HepG2 (cell line): ENCODE measurements at regions not wholly inside any gene's neighbourhood (a gene's known extent, or its start where the extent isn't known, plus 50 kb on each side); places are given as distances from the start of the nearest gene placed in this dataset.

Experiments used
- ATAC-seq: fragments of 200-7000 bp; cut with Tn5 transposase; 3 replicates; pipeline ENCODE4 v1.9.1; 2020; ENCODE audit warnings: mild to moderate bottlenecking, moderate library complexity
- BruUV-seq: library from RNA; stranded (reverse); fragments of 400-500 nt; replicated peaks from 2 replicates; lab custom pipeline; 2021; lab: Mats Ljungman, UMichigan
- CTCF ChIA-PET: fragments of 300-600 bp; formaldehyde crosslinking; extraction: SDS; loops from one replicate; lab custom pipeline; 2021; ENCODE audit warnings: low total read pairs, inconsistent platforms, low intra/inter-chr PET ratio; lab: Yijun Ruan, JAX
- POLR2A ChIA-PET: fragments of 350-600 bp; sonication (Branson Sonifier 250); formaldehyde crosslinking; loops from one replicate; lab custom pipeline; 2020; ENCODE audit warnings: antibody characterized with exemption, inconsistent platforms; lab: Yijun Ruan, JAX
- DNase-seq: peaks from one replicate; pipeline ENCODE4 v3.0.0-alpha.2; 2015; ENCODE audit warnings: low spot score
- FAIRE-seq: peaks from 3 replicates; lab custom pipeline; 2011; peaks lifted over from hg19 to GRCh38; lab: Jason Lieb, UNC
- H2AFZ ChIP-seq: one replicate; pipeline ENCODE4 v1.6.1; 2011; ENCODE audit warnings: low read length, inconsistent platforms
- H3K27ac ChIP-seq: fragments of 300-600 bp; 3 replicates; pipeline ENCODE4 v1.8.0; 2011; ENCODE audit warnings: mixed run types, mild to moderate bottlenecking, mixed read lengths, low read length, inconsistent platforms; ENCODE audit not compliant: insufficient read depth; ENCODE audit errors: extremely low read length
- H3K27me3 ChIP-seq, 2 experiments: fragments of 200-600 bp in 1 of 2; 2 replicates in 1 of 2; 3 replicates in 1 of 2; pipeline versions ENCODE4 v1.6.0 to v1.8.0; 2011; ENCODE audit warnings: low read length in 2 of 2, mild to moderate bottlenecking in 2 of 2, moderate library complexity in 2 of 2, inconsistent platforms in 1 of 2; ENCODE audit not compliant: insufficient read depth in 2 of 2, control insufficient read depth in 1 of 2
- H3K36me3 ChIP-seq, 2 experiments: fragments of 200-600 bp in 1 of 2; replicated peaks in 1 of 2; 2 replicates in 1 of 2; 3 replicates in 1 of 2; pipeline versions ENCODE4 v1.5.1 to v1.8.0; 2011; ENCODE audit warnings: low read length in 2 of 2, inconsistent platforms in 1 of 2; ENCODE audit not compliant: insufficient read depth in 2 of 2, control insufficient read depth in 1 of 2
- H3K4me1 ChIP-seq: 2 replicates; pipeline ENCODE4 v1.5.1; 2012; ENCODE audit warnings: low read length, inconsistent platforms; ENCODE audit not compliant: insufficient read depth
- H3K4me2 ChIP-seq: 2 replicates; pipeline ENCODE4 v1.6.0; 2011; ENCODE audit warnings: low read depth, low read length, inconsistent platforms
- H3K4me3 ChIP-seq, 3 experiments: fragments of 200-600 bp in 1 of 3; sonication (generic), shearing (Covaris generic) in 1 of 3; replicated peaks in 1 of 3; 2 replicates each; pipeline ENCODE4 v1.5.1; 2011 to 2016; ENCODE audit warnings: low read length in 3 of 3, inconsistent platforms in 2 of 3, low read depth in 2 of 3, mild to moderate bottlenecking in 2 of 3, control low read depth in 1 of 3, mixed read lengths in 1 of 3; ENCODE audit not compliant: insufficient read depth in 1 of 3
- H3K79me2 ChIP-seq: one replicate; pipeline ENCODE4 v1.6.1; 2011; ENCODE audit warnings: low read length, inconsistent platforms; ENCODE audit not compliant: insufficient read depth
- H3K9ac ChIP-seq: 2 replicates; pipeline ENCODE4 v1.6.0; 2011; ENCODE audit warnings: mild to moderate bottlenecking, low read depth, low read length, inconsistent platforms; ENCODE audit not compliant: insufficient read depth
- H3K9me3 ChIP-seq: 2 replicates; pipeline ENCODE4 v1.5.1; 2012; ENCODE audit warnings: mild to moderate bottlenecking, low read length
- H4K20me1 ChIP-seq: 2 replicates; pipeline ENCODE4 v1.6.0; 2011; ENCODE audit warnings: inconsistent platforms, mild to moderate bottlenecking, low read length, moderate library complexity; ENCODE audit not compliant: insufficient read depth
- ATF1 ChIP-seq: IDR thresholded peaks from 2 replicates; pipeline ENCODE4 v1.6.1; 2016; ENCODE audit warnings: mild to moderate bottlenecking, control low read depth
- CBX5 ChIP-seq: sonication (generic); formaldehyde crosslinking; IDR thresholded peaks from 2 replicates; pipeline ENCODE4 v1.4.0; 2020; ENCODE audit warnings: missing genetic modification reagents, borderline replicate concordance
- CTCF ChIP-seq: sonication (generic); formaldehyde crosslinking; IDR thresholded peaks from 2 replicates; pipeline ENCODE4 v1.5.0; 2020; ENCODE audit warnings: mild to moderate bottlenecking, missing genetic modification reagents, moderate library complexity
- DBP ChIP-seq: sonication (generic); formaldehyde crosslinking; IDR thresholded peaks from 2 replicates; pipeline ENCODE4 v1.4.0; 2020; ENCODE audit warnings: missing genetic modification reagents; ENCODE audit errors: not compliant biosample characterization
- GFI1 ChIP-seq: sonication (generic); formaldehyde crosslinking; IDR thresholded peaks from 2 replicates; pipeline ENCODE4 v1.5.0; 2020; ENCODE audit warnings: missing genetic modification reagents, mild to moderate bottlenecking, borderline replicate concordance
- GLI4 ChIP-seq: sonication (generic); formaldehyde crosslinking; IDR thresholded peaks from 2 replicates; pipeline ENCODE4 v1.5.1; 2020; ENCODE audit warnings: missing genetic modification reagents, mild to moderate bottlenecking, moderate library complexity, borderline replicate concordance
- NFE2L2 ChIP-seq: fragments of 150-350 bp; IDR thresholded peaks from 2 replicates; pipeline ENCODE4 v1.6.1; 2014; ENCODE audit warnings: low read length
- NR0B2 ChIP-seq: sonication (generic); formaldehyde crosslinking; IDR thresholded peaks from 2 replicates; pipeline ENCODE4 v1.4.0; 2020; ENCODE audit warnings: mild to moderate bottlenecking, missing genetic modification reagents
- NRL ChIP-seq: sonication (generic); formaldehyde crosslinking; IDR thresholded peaks from 2 replicates; pipeline ENCODE4 v1.5.0; 2020; ENCODE audit warnings: missing genetic modification reagents, mild to moderate bottlenecking, moderate library complexity, borderline replicate concordance
- SKI ChIP-seq: fragments of 450-650 bp; IDR thresholded peaks from one replicate; pipeline ENCODE4 v1.6.1; 2018; ENCODE audit warnings: mild to moderate bottlenecking; ENCODE audit not compliant: partially characterized antibody
- TARDBP ChIP-seq: sonication (generic); formaldehyde crosslinking; IDR thresholded peaks from 2 replicates; pipeline ENCODE4 v1.8.0; 2022; ENCODE audit warnings: mild to moderate bottlenecking, missing genetic modification reagents
- TFE3 ChIP-seq: IDR thresholded peaks from 2 replicates; pipeline ENCODE4 v1.6.1; 2016
- ZHX1 ChIP-seq: sonication (generic); formaldehyde crosslinking; IDR thresholded peaks from 2 replicates; pipeline ENCODE4 v1.8.1; 2022; ENCODE audit warnings: low read depth, mild to moderate bottlenecking, missing genetic modification reagents
- ZNF12 ChIP-seq: sonication (generic); formaldehyde crosslinking; IDR thresholded peaks from 2 replicates; pipeline ENCODE4 v1.5.0; 2020; ENCODE audit warnings: missing genetic modification reagents
- ZNF232 ChIP-seq: sonication (generic); formaldehyde crosslinking; IDR thresholded peaks from 2 replicates; pipeline ENCODE4 v1.4.0; 2020; ENCODE audit warnings: missing genetic modification reagents, borderline replicate concordance
- ZNF570 ChIP-seq: sonication (generic); formaldehyde crosslinking; IDR thresholded peaks from 2 replicates; pipeline ENCODE4 v1.4.0; 2020; ENCODE audit warnings: mild to moderate bottlenecking, missing genetic modification reagents, borderline replicate concordance
- ZSCAN9 ChIP-seq: IDR thresholded peaks from 2 replicates; pipeline ENCODE4 v1.6.1; 2016; ENCODE audit warnings: borderline replicate concordance
- WGBS: methylation state at CpG from one replicate; pipeline ENCODE4 v1.1.6; 2017; ENCODE audit warnings: low lambda C conversion rate; 5-methylcytosine and 5-hydroxymethylcytosine counted together
- in situ Hi-C: cut with HindIII; loops from 2 replicates; pipeline ENCODE4 v1.10.0; 2017; ENCODE audit warnings: low pct_unique_long_range_greater_than_20kb; ENCODE audit not compliant: extremely low pct_ligation_motif_present
- intact Hi-C: fragments of 100-400 bp; cut with micrococcal nuclease; formaldehyde crosslinking; loops from one replicate; pipeline ENCODE4 v1.10.0; 2022; ENCODE audit not compliant: unreplicated experiment

GRCh38 chr3:70568626-70569025 lies 256.2 kb upstream of the MDFIC2 start:
- H3K36me3 ChIP-seq, result no peaks in the 10 kb centered on the region
- intact Hi-C loops (no loop called here), in situ Hi-C loops (no loop called here)
- FAIRE-seq (no peak), ATAC-seq (no peak), DNase-seq (no peak)
- TF ChIP-seq ATF1, result no peak
- TF ChIP-seq GFI1, result no peak
- TF ChIP-seq CTCF (CRISPR knock-in tag), result no peak
- no peak for TF ChIP-seq TARDBP (CRISPR knock-in tag)
- TF ChIP-seq ZHX1 (CRISPR knock-in tag), result no peak
- no peak for TF ChIP-seq ZSCAN9 (CRISPR knock-in tag)
- TF ChIP-seq NFE2L2, result no peak
- TF ChIP-seq ZNF570 (CRISPR knock-in tag), result no peak
- TF ChIP-seq ZNF232, result no peak
- TF ChIP-seq TFE3 (CRISPR knock-in tag), result no peak
- no peak for TF ChIP-seq SKI
- TF ChIP-seq DBP (CRISPR knock-in tag), result no peak
- TF ChIP-seq GLI4 (CRISPR knock-in tag), result no peak
- no peak for TF ChIP-seq NRL (CRISPR knock-in tag)
- TF ChIP-seq ZNF12, result no peak
- no peak for TF ChIP-seq CBX5 (CRISPR knock-in tag)
- no peak for TF ChIP-seq NR0B2 (CRISPR knock-in tag)
- ChIA-PET POLR2A (no interaction called here), CTCF (no interaction called here)
- no peak overlapping the region for H3K9ac ChIP-seq
- H3K9me3 ChIP-seq, result no peaks in the 10 kb centered on the region
- 38% methylated on average over 7 of the region's 7 CpGs for WGBS
- no peak overlapping the region for H2AFZ ChIP-seq
- H3K27me3 ChIP-seq, result no peaks in the 10 kb centered on the region
- BruUV-seq, result no TSS peak
- no peaks in the 10 kb centered on the region for H4K20me1 ChIP-seq
- H3K4me2 ChIP-seq, result no peak overlapping the region
- no peaks in the 10 kb centered on the region for H3K4me1 ChIP-seq
- H3K27ac ChIP-seq, result no peak overlapping the region
- no peak overlapping the region for H3K4me3 ChIP-seq
- no peaks in the 10 kb centered on the region for H3K79me2 ChIP-seq
